GM13976 (cell line): ENCODE measurements at regions not wholly inside any gene's neighbourhood (a gene's known extent, or its start where the extent isn't known, plus 50 kb on each side); places are given as distances from the start of the nearest gene placed in this dataset.

ENCODE experiments used
- DNase-seq: peaks from one replicate; pipeline ENCODE4 v3.0.0; 2012; ENCODE audit warnings: low spot score
- in situ Hi-C: fragments of 300-500 bp; cut with MboI; formaldehyde crosslinking; loops from one replicate; pipeline ENCODE4 v1.12.0; 2022; ENCODE audit warnings: low sequenced_read_pairs, mixed read lengths, inconsistent platforms; ENCODE audit not compliant: unreplicated experiment
- TF ChIP-seq, protein P1 (sequence below): IDR thresholded peaks from 2 replicates; pipeline ENCODE4 v1.5.1; 2012; ENCODE audit warnings: borderline replicate concordance, mild to moderate bottlenecking; ENCODE audit not compliant: insufficient read depth; ENCODE audit errors: extremely low read depth, missing control alignments, control extremely low read depth

DNA sequence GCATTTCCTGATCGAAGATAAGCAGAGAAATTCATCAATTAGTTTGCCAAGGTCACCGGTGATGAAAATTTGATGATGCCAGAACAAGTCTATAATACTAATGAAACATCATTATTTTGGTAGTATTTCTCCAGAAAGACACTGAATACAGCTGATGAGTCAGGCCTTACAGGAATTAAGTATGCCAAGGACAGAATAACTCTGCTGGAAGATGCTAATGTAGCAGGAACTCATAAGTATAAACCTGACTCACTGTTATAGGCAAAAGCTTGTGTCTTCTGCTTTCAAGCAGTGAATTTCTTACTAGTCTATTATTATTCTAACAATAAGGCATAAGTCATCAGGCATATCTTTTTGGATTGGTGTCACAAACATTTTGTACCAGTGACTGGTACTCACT lies 1825.1 kb upstream of the IGFBP7 start:
- TF ChIP-seq, protein P1, sequence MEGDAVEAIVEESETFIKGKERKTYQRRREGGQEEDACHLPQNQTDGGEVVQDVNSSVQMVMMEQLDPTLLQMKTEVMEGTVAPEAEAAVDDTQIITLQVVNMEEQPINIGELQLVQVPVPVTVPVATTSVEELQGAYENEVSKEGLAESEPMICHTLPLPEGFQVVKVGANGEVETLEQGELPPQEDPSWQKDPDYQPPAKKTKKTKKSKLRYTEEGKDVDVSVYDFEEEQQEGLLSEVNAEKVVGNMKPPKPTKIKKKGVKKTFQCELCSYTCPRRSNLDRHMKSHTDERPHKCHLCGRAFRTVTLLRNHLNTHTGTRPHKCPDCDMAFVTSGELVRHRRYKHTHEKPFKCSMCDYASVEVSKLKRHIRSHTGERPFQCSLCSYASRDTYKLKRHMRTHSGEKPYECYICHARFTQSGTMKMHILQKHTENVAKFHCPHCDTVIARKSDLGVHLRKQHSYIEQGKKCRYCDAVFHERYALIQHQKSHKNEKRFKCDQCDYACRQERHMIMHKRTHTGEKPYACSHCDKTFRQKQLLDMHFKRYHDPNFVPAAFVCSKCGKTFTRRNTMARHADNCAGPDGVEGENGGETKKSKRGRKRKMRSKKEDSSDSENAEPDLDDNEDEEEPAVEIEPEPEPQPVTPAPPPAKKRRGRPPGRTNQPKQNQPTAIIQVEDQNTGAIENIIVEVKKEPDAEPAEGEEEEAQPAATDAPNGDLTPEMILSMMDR = no peak
- DNase-seq = no peak
- in situ Hi-C loops = no loop called here

DNA sequence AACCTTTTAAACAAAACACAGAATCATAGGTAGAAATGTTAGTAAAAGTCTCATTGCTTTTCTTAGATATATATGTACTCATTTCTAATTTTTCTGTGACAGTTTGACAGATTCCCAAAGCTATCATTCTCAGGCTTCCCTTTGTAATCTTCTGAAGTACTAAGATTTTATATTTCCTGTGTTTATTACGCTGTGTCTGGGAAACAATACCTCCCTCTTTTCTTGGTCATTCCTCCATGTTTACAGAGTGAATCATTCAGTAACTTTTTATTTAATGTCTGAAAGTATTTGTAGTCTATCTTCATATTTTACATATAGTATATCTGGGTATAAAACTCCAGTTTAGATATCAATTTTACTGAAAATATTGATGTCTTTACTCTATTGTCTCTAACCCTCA lies 1826.3 kb upstream of the IGFBP7 start:
- DNase-seq = no peak

DNA sequence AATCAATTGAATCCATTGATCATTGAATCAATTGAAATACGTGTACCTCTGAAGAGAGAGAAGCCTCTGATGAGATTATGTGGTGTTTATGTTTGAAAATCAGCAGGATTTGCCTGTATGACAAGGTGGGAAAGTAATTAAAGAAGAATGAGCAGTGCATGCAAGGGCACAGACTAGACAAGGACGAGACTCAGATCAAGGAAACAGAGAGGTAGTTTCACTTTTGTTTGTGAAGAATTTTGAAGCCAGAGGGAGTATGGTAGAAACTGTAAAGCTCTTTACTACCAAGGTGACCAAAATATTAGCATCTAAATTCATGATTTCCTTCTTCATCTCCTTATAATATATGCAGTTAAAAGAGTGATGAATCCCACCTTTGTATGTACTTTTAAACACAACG lies 1830.0 kb upstream of the IGFBP7 start:
- TF ChIP-seq, protein P1 = no peak
- in situ Hi-C loops = no loop called here
- DNase-seq = no peak

More for the DNA sequence above, 1826.3 kb upstream of the IGFBP7 start:
- in situ Hi-C loops = no loop called here
- TF ChIP-seq, protein P1 = no peak

DNA sequence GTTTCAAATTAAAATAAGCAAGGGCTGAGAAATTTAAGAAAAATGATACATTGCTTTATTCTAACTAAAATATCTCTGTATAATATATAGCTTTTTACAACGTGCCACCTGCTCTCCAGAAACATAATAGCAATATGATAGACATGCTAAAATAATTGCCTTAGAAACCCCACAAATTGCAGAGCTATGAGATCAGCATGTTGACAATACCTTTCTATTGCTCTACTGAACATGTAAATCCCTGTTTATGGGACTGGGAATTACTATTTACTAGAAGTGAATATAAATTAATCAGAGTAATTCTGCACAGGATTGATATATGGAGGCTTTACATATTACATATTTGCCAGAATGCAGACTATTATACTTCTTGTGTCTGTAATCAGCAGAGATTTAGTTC lies 1831.1 kb upstream of the IGFBP7 start:
- TF ChIP-seq, protein P1 = no peak
- DNase-seq = no peak
- in situ Hi-C loops = no loop called here

DNA sequence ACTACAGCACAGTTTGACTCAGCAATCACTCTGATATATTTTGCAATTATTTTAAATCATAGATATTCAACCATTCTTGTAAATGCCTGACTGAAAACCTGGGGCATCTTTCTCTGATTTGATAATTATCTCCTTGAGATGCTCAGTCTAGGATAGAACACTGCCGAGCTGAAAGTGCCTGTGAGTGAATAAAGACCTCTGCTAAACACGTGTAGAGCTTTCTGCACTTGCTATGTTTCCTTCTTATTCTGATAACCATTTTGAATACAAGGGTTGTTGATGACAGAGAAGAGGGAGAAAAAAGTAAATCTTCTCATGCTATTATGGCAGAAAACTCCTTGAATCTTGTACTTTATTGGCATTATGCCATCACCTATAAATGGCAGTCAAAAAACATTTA lies 1843.4 kb upstream of the IGFBP7 start:
- DNase-seq = no peak
- TF ChIP-seq, protein P1 = no peak
- in situ Hi-C loops = no loop called here

DNA sequence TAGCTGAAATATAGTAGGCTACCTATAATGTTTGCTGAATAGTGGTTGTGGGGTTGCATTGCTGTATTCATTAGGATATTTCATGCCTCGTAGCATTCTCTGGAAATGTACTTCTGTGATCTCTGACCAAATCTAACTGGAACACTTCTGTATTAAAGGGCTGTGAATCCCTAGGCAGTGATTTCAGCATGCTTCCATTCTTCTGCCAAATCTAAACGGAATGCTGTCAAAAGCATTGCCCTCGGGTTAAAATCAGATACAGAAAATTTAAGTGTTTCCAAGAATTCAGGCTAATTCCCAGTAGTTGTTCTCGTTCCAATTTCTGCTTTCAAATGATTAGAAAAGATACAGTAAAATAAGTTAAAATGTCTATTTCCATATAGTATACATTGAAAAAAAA lies 1847.5 kb upstream of the IGFBP7 start:
- TF ChIP-seq, protein P1 = no peak
- in situ Hi-C loops = no loop called here
- DNase-seq = no peak

DNA sequence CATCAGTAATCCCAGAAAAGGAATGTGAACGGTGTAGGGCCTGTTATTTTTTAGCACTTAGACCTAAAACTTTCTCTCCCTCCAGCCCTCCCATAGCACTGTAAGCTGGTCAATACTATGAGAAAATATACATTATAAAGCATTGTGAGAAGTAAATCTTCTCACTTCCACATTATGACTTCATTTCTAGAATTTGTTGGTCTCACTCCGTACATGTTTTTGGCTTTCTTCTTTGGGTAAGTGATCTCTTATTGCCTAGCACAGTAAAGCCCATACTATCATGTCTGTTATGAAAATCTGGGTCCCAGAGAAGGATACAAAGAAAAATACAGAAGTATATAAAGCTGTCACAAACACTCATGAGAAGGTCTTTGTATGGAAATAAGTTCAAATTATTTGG lies 1851.1 kb upstream of the IGFBP7 start:
- TF ChIP-seq, protein P1 = no peak
- in situ Hi-C loops = no loop called here
- DNase-seq = no peak
